ENCODE measurements at regions not wholly inside any gene's neighbourhood (a gene's known extent, or its start where the extent isn't known, plus 50 kb on each side); places are given as distances from the start of the nearest gene placed in this dataset.

GRCh38 chr2:18253686-18254197 lies 306.7 kb downstream of the RDH14 start:
- TF ChIP-seq EZH2 (IDR thresholded peaks at IDR 0.05; ENCODE audit: low read length): no peak
- TF ChIP-seq CTCF (optimal IDR thresholded peaks at IDR 0.05 in 1 of 3, IDR thresholded peaks at IDR 0.05 in 1 of 3, conservative IDR thresholded peaks at IDR 0.05 in 1 of 3; ENCODE audit: extremely low read depth in 1 of 3, insufficient read depth in 2 of 3, low read length in 3 of 3): no peak
- Histone ChIP-seq H3K4me3 (ENCODE audit: control insufficient read depth in 2 of 3, extremely low read depth in 1 of 3, insufficient read depth in 2 of 3, low read depth in 1 of 3, low read length in 3 of 3) (no peak overlapping the region), H3K9me3 (ENCODE audit: control insufficient read depth, low read depth, low read length) (no peaks in the 10 kb centered on the region), H3K4me2 (ENCODE audit: control insufficient read depth, extremely low read depth, insufficient read depth, low read depth, low read length) (no peak overlapping the region), H3K79me2 (ENCODE audit: control insufficient read depth, insufficient read depth, low read length) (no peaks in the 10 kb centered on the region), H3K9me1 (ENCODE audit: control insufficient read depth, extremely low read depth, insufficient read depth, low read length) (no peaks in the 10 kb centered on the region), H3K27me3 (ENCODE audit: control insufficient read depth, extremely low read depth, insufficient read depth, low read length) (no peaks in the 10 kb centered on the region), H4K20me1 (ENCODE audit: control insufficient read depth, extremely low read depth, insufficient read depth, low read length) (no peaks in the 10 kb centered on the region), H3K9ac (ENCODE audit: control insufficient read depth, extremely low read depth, insufficient read depth, low read length) (no peak overlapping the region), H3K27ac (ENCODE audit: control insufficient read depth, insufficient read depth, low read length) (no peak overlapping the region), H3K36me3 (ENCODE audit: control insufficient read depth in 2 of 2, extremely low read depth in 1 of 2, insufficient read depth in 2 of 2, low read length in 2 of 2) (no peaks in the 10 kb centered on the region), H3K4me1 (ENCODE audit: control insufficient read depth, extremely low read depth, insufficient read depth, low read length) (no peaks in the 10 kb centered on the region), H2AFZ (ENCODE audit: control insufficient read depth, low read length) (no peak overlapping the region)
- dilution Hi-C loops (cut with MboI; ENCODE audit: extremely low pct_ligation_motif_present, low sequenced_read_pairs): no loop called here
- DNase-seq (ENCODE audit: low read depth, low spot score): no peak
- no peak for FAIRE-seq

- FAIRE-seq: no peak
- dilution Hi-C loops (cut with MboI; ENCODE audit: extremely low pct_ligation_motif_present, low sequenced_read_pairs): no loop called here
- H3K9me1 ChIP-seq (ENCODE audit: control insufficient read depth, extremely low read depth, insufficient read depth, low read length): no peaks in the 10 kb centered on the region
Observed at GRCh38 chr2:18251486-18251885, 309.0 kb downstream of the RDH14 start.

More at GRCh38 chr2:18251486-18251885, 309.0 kb downstream of the RDH14 start:
- no peak for DNase-seq (ENCODE audit: low read depth, low spot score)
- no peak overlapping the region for H3K4me3 ChIP-seq (ENCODE audit: control insufficient read depth in 2 of 3, extremely low read depth in 1 of 3, insufficient read depth in 2 of 3, low read depth in 1 of 3, low read length in 3 of 3)
- H3K36me3 ChIP-seq (ENCODE audit: control insufficient read depth in 2 of 2, extremely low read depth in 1 of 2, insufficient read depth in 2 of 2, low read length in 2 of 2): no peaks in the 10 kb centered on the region
- H3K9ac ChIP-seq (ENCODE audit: control insufficient read depth, extremely low read depth, insufficient read depth, low read length): no peak overlapping the region
- no peak overlapping the region for H2AFZ ChIP-seq (ENCODE audit: control insufficient read depth, low read length)
- no peaks in the 10 kb centered on the region for H4K20me1 ChIP-seq (ENCODE audit: control insufficient read depth, extremely low read depth, insufficient read depth, low read length)
- H3K27me3 ChIP-seq (ENCODE audit: control insufficient read depth, extremely low read depth, insufficient read depth, low read length): no peaks in the 10 kb centered on the region
- H3K79me2 ChIP-seq (ENCODE audit: control insufficient read depth, insufficient read depth, low read length): no peaks in the 10 kb centered on the region
- no peaks in the 10 kb centered on the region for H3K4me1 ChIP-seq (ENCODE audit: control insufficient read depth, extremely low read depth, insufficient read depth, low read length)
- no peaks in the 10 kb centered on the region for H3K9me3 ChIP-seq (ENCODE audit: control insufficient read depth, low read depth, low read length)
- H3K27ac ChIP-seq (ENCODE audit: control insufficient read depth, insufficient read depth, low read length): no peak overlapping the region
- no peak for TF ChIP-seq EZH2 (IDR thresholded peaks at IDR 0.05; ENCODE audit: low read length)
- TF ChIP-seq CTCF (optimal IDR thresholded peaks at IDR 0.05 in 1 of 3, IDR thresholded peaks at IDR 0.05 in 1 of 3, conservative IDR thresholded peaks at IDR 0.05 in 1 of 3; ENCODE audit: extremely low read depth in 1 of 3, insufficient read depth in 2 of 3, low read length in 3 of 3): no peak
- H3K4me2 ChIP-seq (ENCODE audit: control insufficient read depth, extremely low read depth, insufficient read depth, low read depth, low read length): no peak overlapping the region

All from keratinocyte (primary cell).